ENCODE measurements at regions not wholly inside any gene's neighbourhood (a gene's known extent, or its start where the extent isn't known, plus 50 kb on each side); places are given as distances from the start of the nearest gene placed in this dataset.

DNA sequence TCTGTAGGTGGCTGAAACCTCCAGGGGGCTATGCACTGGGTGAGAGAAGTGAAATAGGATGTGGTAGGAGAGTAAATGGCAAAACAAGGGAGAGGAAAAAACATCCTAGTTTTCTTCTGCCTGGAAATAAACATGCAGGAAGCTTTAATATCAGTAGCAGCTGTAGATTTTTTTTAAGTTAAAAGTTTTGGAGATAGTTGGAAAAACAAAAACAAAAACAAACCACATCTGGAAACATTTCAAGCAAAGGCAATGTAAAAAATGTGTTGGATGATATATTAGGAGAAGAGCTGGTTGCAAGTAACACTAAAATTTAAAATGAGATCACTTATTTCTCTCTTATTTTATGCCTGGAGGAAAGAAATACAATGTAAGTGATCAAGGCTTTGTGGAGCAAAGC lies 388.0 kb downstream of the SPRY1 start:
- TF ChIP-seq, protein P1, sequence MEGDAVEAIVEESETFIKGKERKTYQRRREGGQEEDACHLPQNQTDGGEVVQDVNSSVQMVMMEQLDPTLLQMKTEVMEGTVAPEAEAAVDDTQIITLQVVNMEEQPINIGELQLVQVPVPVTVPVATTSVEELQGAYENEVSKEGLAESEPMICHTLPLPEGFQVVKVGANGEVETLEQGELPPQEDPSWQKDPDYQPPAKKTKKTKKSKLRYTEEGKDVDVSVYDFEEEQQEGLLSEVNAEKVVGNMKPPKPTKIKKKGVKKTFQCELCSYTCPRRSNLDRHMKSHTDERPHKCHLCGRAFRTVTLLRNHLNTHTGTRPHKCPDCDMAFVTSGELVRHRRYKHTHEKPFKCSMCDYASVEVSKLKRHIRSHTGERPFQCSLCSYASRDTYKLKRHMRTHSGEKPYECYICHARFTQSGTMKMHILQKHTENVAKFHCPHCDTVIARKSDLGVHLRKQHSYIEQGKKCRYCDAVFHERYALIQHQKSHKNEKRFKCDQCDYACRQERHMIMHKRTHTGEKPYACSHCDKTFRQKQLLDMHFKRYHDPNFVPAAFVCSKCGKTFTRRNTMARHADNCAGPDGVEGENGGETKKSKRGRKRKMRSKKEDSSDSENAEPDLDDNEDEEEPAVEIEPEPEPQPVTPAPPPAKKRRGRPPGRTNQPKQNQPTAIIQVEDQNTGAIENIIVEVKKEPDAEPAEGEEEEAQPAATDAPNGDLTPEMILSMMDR (conservative IDR thresholded peaks at IDR 0.05 in 1 of 2, IDR thresholded peaks at IDR 0.05 in 1 of 2; ENCODE audit: extremely low read depth in 1 of 2, insufficient read depth in 1 of 2, low read depth in 1 of 2, low read length in 2 of 2): no peak
- no peak for TF ChIP-seq EZH2 (IDR thresholded peaks at IDR 0.05; ENCODE audit: borderline replicate concordance, low read length)
